HCT116 (cell line): ENCODE measurements at regions not wholly inside any gene's neighbourhood (a gene's known extent, or its start where the extent isn't known, plus 50 kb on each side); places are given as distances from the start of the nearest gene placed in this dataset.

Experiments used
- ATAC-seq: fragments of 200-7000 bp; cut with Tn5 transposase; 2 replicates; pipeline ENCODE4 v1.9.1; 2020; ENCODE audit warnings: mild to moderate bottlenecking, moderate library complexity
- BruUV-seq: library from RNA; stranded (reverse); fragments of 400-500 nt; replicated peaks from 2 replicates; lab custom pipeline; 2021; lab: Mats Ljungman, UMichigan
- CTCF ChIA-PET: fragments of 300-600 bp; sonication (Branson Sonifier 250); formaldehyde crosslinking; loops from one replicate; lab custom pipeline; 2021; ENCODE audit warnings: antibody characterized with exemption; lab: Charles Lee
- POLR2A ChIA-PET: fragments of 300-600, 350-600 bp; sonication (Branson Sonifier 250); formaldehyde crosslinking; loops from one replicate; lab custom pipeline; 2021; ENCODE audit warnings: antibody characterized with exemption; lab: Charles Lee
- RAD21 ChIA-PET, 2 experiments: fragments of 300-600 bp; sonication (Branson Sonifier 250); formaldehyde crosslinking; loops; one replicate each; lab custom pipeline; 2023; ENCODE audit warnings: low total read pairs in 2 of 2; ENCODE audit not compliant: uncharacterized antibody in 2 of 2, unreplicated experiment in 2 of 2, low non-redundant PET in 1 of 2; lab: Charles Lee
- DNase-seq: peaks from one replicate; pipeline ENCODE4 v3.0.0-alpha.2; 2010; ENCODE audit warnings: low read depth, low spot score
- H2AFZ ChIP-seq: fragments of 200-600 bp; shearing (Covaris generic), sonication (generic); 2 replicates; pipeline ENCODE4 v1.6.1; 2017; ENCODE audit warnings: low read depth, mixed run types, mixed read lengths, antibody characterized with exemption, low read length; ENCODE audit not compliant: poor library complexity, severe bottlenecking
- H3K27ac ChIP-seq: 2 replicates; pipeline ENCODE4 v1.5.1; 2012; ENCODE audit warnings: low read depth, low read length
- H3K27me3 ChIP-seq: fragments of 200-600 bp; sonication (generic); 2 replicates; pipeline ENCODE4 v1.6.1; 2016; ENCODE audit warnings: mixed run types, low read length, mixed read lengths; ENCODE audit not compliant: insufficient read depth
- H3K36me3 ChIP-seq, 2 experiments: fragments of 200-500 bp in 1 of 2; fragments of 200-600 bp in 1 of 2; sonication (Bioruptor generic) in 1 of 2; sonication (generic) in 1 of 2; 2 replicates each; pipeline versions ENCODE4 v1.5.1 to v1.6.1; 2014 to 2016; ENCODE audit warnings: low read length in 2 of 2, inconsistent platforms in 1 of 2, mixed read lengths in 1 of 2, mixed run types in 1 of 2; ENCODE audit not compliant: insufficient read depth in 2 of 2, control insufficient read depth in 1 of 2
- H3K4me1 ChIP-seq, 2 experiments: fragments of 200-600 bp in 1 of 2; sonication (generic) in 1 of 2; 2 replicates each; pipeline versions ENCODE4 v1.5.1 to v1.6.1; 2012 to 2017; ENCODE audit warnings: low read length in 2 of 2, inconsistent platforms in 1 of 2, mild to moderate bottlenecking in 1 of 2, mixed read lengths in 1 of 2, mixed run types in 1 of 2, moderate library complexity in 1 of 2; ENCODE audit not compliant: insufficient read depth in 2 of 2, control insufficient read depth in 1 of 2
- H3K4me2 ChIP-seq: fragments of 200-600 bp; sonication (generic); 2 replicates; pipeline ENCODE4 v1.6.1; 2017; ENCODE audit warnings: mixed run types, low read length, mixed read lengths
- H3K4me3 ChIP-seq, 2 experiments: fragments of 200-600 bp in 1 of 2; sonication (generic) in 1 of 2; replicated peaks in 1 of 2; 2 replicates each; pipeline ENCODE4 v1.5.1; 2011 to 2016; ENCODE audit warnings: low read length in 2 of 2, control low read depth in 1 of 2, low read depth in 1 of 2, mild to moderate bottlenecking in 1 of 2, mixed read lengths in 1 of 2, mixed run types in 1 of 2
- H3K79me2 ChIP-seq: fragments of 200-600 bp; sonication (generic); 2 replicates; pipeline ENCODE4 v1.6.1; 2017; ENCODE audit warnings: mild to moderate bottlenecking, mixed run types, low read length, moderate library complexity, mixed read lengths; ENCODE audit not compliant: insufficient read depth
- H3K9ac ChIP-seq: fragments of 200-600 bp; sonication (generic); 2 replicates; pipeline ENCODE4 v1.6.1; 2016; ENCODE audit warnings: low read length, mixed read lengths
- H3K9me2 ChIP-seq: fragments of 200-600 bp; sonication (generic), shearing (Covaris generic); 2 replicates; pipeline ENCODE4 v1.6.1; 2017; ENCODE audit warnings: mixed run types, mild to moderate bottlenecking, moderate library complexity; ENCODE audit not compliant: insufficient read depth
- H3K9me3 ChIP-seq, 2 experiments: fragments of 200-500 bp in 1 of 2; fragments of 200-600 bp in 1 of 2; sonication (Bioruptor generic) in 1 of 2; sonication (generic) in 1 of 2; 2 replicates each; pipeline ENCODE4 v1.6.1; 2014 to 2017; ENCODE audit warnings: low read length in 2 of 2, mixed read lengths in 2 of 2, inconsistent platforms in 1 of 2, low read depth in 1 of 2, mild to moderate bottlenecking in 1 of 2, mixed run types in 1 of 2, moderate library complexity in 1 of 2; ENCODE audit not compliant: control insufficient read depth in 1 of 2, insufficient read depth in 1 of 2
- H4K20me1 ChIP-seq: fragments of 200-600 bp; sonication (generic), shearing (Covaris generic); 2 replicates; pipeline ENCODE4 v1.6.1; 2017; ENCODE audit warnings: mixed run types, mild to moderate bottlenecking, moderate library complexity; ENCODE audit not compliant: insufficient read depth
- CEBPB ChIP-seq: IDR thresholded peaks from 2 replicates; pipeline ENCODE4 v1.6.1; 2012; ENCODE audit warnings: low read depth
- ELF1 ChIP-seq: IDR thresholded peaks from 2 replicates; pipeline ENCODE4 v1.6.1; 2012; ENCODE audit warnings: low read depth, borderline replicate concordance
- EZH2 ChIP-seq: fragments of 200-600 bp; sonication (generic); IDR thresholded peaks from 2 replicates; pipeline ENCODE4 v1.6.1; 2017; ENCODE audit warnings: antibody characterized with exemption, mixed run types
- EZH2phosphoT487 ChIP-seq: fragments of 200-600 bp; IDR thresholded peaks from 2 replicates; pipeline ENCODE4 v1.6.1; 2018; ENCODE audit warnings: antibody characterized with exemption, borderline replicate concordance
- FOSL1 ChIP-seq: IDR thresholded peaks from 2 replicates; pipeline ENCODE4 v1.6.1; 2012; ENCODE audit warnings: low read depth
- RAD21 ChIP-seq: IDR thresholded peaks from 2 replicates; pipeline ENCODE4 v1.6.1; 2012; ENCODE audit warnings: low read depth, mild to moderate bottlenecking
- SIN3A ChIP-seq: IDR thresholded peaks from 2 replicates; pipeline ENCODE4 v1.6.1; 2012; ENCODE audit warnings: low read depth
- SP1 ChIP-seq: IDR thresholded peaks from 2 replicates; pipeline ENCODE4 v1.6.1; 2012; ENCODE audit warnings: low read depth
- SRF ChIP-seq: IDR thresholded peaks from 2 replicates; pipeline ENCODE4 v1.6.1; 2012; ENCODE audit warnings: low read depth
- TCF7L2 ChIP-seq: IDR thresholded peaks from 2 replicates; pipeline ENCODE4 v1.7.0; 2011; ENCODE audit warnings: borderline replicate concordance, inconsistent platforms; ENCODE audit not compliant: insufficient read depth, insufficient read length; ENCODE audit errors: extremely low read depth
- YY1 ChIP-seq: IDR thresholded peaks from 2 replicates; pipeline ENCODE4 v1.6.1; 2011; ENCODE audit warnings: low read length, low read depth, moderate library complexity, mild to moderate bottlenecking; ENCODE audit not compliant: insufficient replicate concordance; ENCODE audit errors: extremely low read depth
- ZFX ChIP-seq: fragments of 450-650 bp; IDR thresholded peaks from 2 replicates; pipeline ENCODE4 v1.6.1; 2017
- ZNF274 ChIP-seq: fragments of 200-500 bp; sonication (Bioruptor generic); IDR thresholded peaks from 2 replicates; pipeline ENCODE4 v1.6.1; 2014; ENCODE audit warnings: mild to moderate bottlenecking, low read depth, low read length, inconsistent platforms
- intact Hi-C: fragments of 100-400 bp; cut with micrococcal nuclease; formaldehyde crosslinking; loops from 2 replicates; pipeline ENCODE4 v1.10.0; 2022
- TF ChIP-seq, protein P1 (sequence below): IDR thresholded peaks from 2 replicates; pipeline ENCODE4 v1.6.1; 2012
- TF ChIP-seq, protein P2 (sequence below): IDR thresholded peaks from 2 replicates; pipeline ENCODE4 v1.6.1; 2012; ENCODE audit warnings: low read depth
- TF ChIP-seq, protein P3 (sequence below): IDR thresholded peaks from 2 replicates; pipeline ENCODE4 v1.6.1; 2012
- TF ChIP-seq, protein P4 (sequence below): IDR thresholded peaks from 2 replicates; pipeline ENCODE4 v1.6.1; 2011; ENCODE audit warnings: mild to moderate bottlenecking, low read length, moderate library complexity; ENCODE audit not compliant: insufficient replicate concordance; ENCODE audit errors: extremely low read depth

DNA sequence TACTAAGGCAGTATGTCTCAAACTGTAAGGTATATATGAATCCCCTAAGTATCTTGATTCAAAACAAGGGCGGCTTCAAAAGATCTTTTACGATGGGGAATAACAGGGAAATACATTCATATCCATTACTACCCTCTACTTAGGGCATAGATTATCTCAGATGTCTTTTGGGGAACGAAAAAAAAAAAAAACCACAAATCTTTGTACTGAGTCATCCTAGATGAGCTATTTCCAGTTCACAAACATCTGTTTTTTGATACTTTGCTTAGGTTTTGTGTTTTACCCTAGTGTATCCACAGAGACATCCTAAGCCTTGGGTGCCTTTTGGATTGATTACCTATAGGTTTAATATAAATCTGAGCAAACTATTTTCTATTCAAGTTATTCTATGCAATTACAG, 457.2 kb downstream of the NLGN4X start:
- RAD21 ChIA-PET, result no interaction called here
- no TSS peak for BruUV-seq
- ATAC-seq, result no peak
- Histone ChIP-seq H3K27ac (no peak overlapping the region), H4K20me1 (no peaks in the 10 kb centered on the region), H2AFZ (no peak overlapping the region), H3K9me3 (no peaks in the 10 kb centered on the region), H3K36me3 (no peaks in the 10 kb centered on the region)
- CTCF ChIA-PET, result no interaction called here
- no peak for TF ChIP-seq YY1
- TF ChIP-seq EZH2, result no peak
- TF ChIP-seq TCF7L2, result no peak
- no peak for TF ChIP-seq ZNF274
- TF ChIP-seq CEBPB, result no peak
- no peak for TF ChIP-seq EZH2phosphoT487
- TF ChIP-seq, protein P1, sequence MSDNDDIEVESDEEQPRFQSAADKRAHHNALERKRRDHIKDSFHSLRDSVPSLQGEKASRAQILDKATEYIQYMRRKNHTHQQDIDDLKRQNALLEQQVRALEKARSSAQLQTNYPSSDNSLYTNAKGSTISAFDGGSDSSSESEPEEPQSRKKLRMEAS, result no peak
- TF ChIP-seq, protein P2, sequence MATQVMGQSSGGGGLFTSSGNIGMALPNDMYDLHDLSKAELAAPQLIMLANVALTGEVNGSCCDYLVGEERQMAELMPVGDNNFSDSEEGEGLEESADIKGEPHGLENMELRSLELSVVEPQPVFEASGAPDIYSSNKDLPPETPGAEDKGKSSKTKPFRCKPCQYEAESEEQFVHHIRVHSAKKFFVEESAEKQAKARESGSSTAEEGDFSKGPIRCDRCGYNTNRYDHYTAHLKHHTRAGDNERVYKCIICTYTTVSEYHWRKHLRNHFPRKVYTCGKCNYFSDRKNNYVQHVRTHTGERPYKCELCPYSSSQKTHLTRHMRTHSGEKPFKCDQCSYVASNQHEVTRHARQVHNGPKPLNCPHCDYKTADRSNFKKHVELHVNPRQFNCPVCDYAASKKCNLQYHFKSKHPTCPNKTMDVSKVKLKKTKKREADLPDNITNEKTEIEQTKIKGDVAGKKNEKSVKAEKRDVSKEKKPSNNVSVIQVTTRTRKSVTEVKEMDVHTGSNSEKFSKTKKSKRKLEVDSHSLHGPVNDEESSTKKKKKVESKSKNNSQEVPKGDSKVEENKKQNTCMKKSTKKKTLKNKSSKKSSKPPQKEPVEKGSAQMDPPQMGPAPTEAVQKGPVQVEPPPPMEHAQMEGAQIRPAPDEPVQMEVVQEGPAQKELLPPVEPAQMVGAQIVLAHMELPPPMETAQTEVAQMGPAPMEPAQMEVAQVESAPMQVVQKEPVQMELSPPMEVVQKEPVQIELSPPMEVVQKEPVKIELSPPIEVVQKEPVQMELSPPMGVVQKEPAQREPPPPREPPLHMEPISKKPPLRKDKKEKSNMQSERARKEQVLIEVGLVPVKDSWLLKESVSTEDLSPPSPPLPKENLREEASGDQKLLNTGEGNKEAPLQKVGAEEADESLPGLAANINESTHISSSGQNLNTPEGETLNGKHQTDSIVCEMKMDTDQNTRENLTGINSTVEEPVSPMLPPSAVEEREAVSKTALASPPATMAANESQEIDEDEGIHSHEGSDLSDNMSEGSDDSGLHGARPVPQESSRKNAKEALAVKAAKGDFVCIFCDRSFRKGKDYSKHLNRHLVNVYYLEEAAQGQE, result no peak
- no peak for TF ChIP-seq ELF1
- no peak for TF ChIP-seq RAD21
- no peak for TF ChIP-seq SP1
- TF ChIP-seq, protein P3, sequence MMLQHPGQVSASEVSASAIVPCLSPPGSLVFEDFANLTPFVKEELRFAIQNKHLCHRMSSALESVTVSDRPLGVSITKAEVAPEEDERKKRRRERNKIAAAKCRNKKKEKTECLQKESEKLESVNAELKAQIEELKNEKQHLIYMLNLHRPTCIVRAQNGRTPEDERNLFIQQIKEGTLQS, result no peak
- TF ChIP-seq, protein P4, sequence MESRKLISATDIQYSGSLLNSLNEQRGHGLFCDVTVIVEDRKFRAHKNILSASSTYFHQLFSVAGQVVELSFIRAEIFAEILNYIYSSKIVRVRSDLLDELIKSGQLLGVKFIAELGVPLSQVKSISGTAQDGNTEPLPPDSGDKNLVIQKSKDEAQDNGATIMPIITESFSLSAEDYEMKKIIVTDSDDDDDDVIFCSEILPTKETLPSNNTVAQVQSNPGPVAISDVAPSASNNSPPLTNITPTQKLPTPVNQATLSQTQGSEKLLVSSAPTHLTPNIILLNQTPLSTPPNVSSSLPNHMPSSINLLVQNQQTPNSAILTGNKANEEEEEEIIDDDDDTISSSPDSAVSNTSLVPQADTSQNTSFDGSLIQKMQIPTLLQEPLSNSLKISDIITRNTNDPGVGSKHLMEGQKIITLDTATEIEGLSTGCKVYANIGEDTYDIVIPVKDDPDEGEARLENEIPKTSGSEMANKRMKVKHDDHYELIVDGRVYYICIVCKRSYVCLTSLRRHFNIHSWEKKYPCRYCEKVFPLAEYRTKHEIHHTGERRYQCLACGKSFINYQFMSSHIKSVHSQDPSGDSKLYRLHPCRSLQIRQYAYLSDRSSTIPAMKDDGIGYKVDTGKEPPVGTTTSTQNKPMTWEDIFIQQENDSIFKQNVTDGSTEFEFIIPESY, result no peak
- no peak for TF ChIP-seq FOSL1
- no peak for TF ChIP-seq ZFX
- no peak for TF ChIP-seq SRF
- no peak for TF ChIP-seq SIN3A
- TF ChIP-seq, all 23 proteins: peak for 0
- Histone ChIP-seq H3K79me2 (no peaks in the 10 kb centered on the region), H3K9me2 (no peaks in the 10 kb centered on the region), H3K4me1 (no peaks in the 10 kb centered on the region), H3K27me3 (no peaks in the 10 kb centered on the region), H3K4me3 (no peak overlapping the region), H3K4me2 (no peak overlapping the region), H3K9ac (no peak overlapping the region)
- POLR2A ChIA-PET, result no interaction called here
- no peak for DNase-seq
- intact Hi-C loops, result no loop called here
